ENCODE measurements at regions not wholly inside any gene's neighbourhood (a gene's known extent, or its start where the extent isn't known, plus 50 kb on each side); places are given as distances from the start of the nearest gene placed in this dataset.

GRCh38 chr4:53832549-53832948, 231.9 kb downstream of the CHIC2 start:
- intact Hi-C loops (cut with micrococcal nuclease): no loop called here
- H3K9me3 ChIP-seq (replicated peaks): peaks cover 35% of the 10 kb centered on the region
- TF ChIP-seq CTCF (IDR thresholded peaks at IDR 0.05; ENCODE audit: borderline replicate concordance): no peak
- no peak for DNase-seq
- H3K27ac ChIP-seq (replicated peaks): no peak overlapping the region
- H3K36me3 ChIP-seq: no peaks in the 10 kb centered on the region
- no peaks in the 10 kb centered on the region for H3K27me3 ChIP-seq (ENCODE audit: low read depth)
- H3K4me3 ChIP-seq: no peak overlapping the region
- H3K4me1 ChIP-seq: no peaks in the 10 kb centered on the region

- Histone ChIP-seq H3K4me1 (no peaks in the 10 kb centered on the region), H3K9me3 (replicated peaks) (peaks cover 36% of the 10 kb centered on the region), H3K27ac (replicated peaks) (no peak overlapping the region), H3K4me3 (no peak overlapping the region), H3K27me3 (ENCODE audit: low read depth) (no peaks in the 10 kb centered on the region), H3K36me3 (no peaks in the 10 kb centered on the region)
- TF ChIP-seq CTCF (IDR thresholded peaks at IDR 0.05; ENCODE audit: borderline replicate concordance): no peak
- intact Hi-C loops (cut with micrococcal nuclease): no loop called here
- no peak for DNase-seq
Observed at GRCh38 chr4:53830511-53830910, 233.9 kb downstream of the CHIC2 start.

- no peak for TF ChIP-seq CTCF (IDR thresholded peaks at IDR 0.05; ENCODE audit: borderline replicate concordance)
- Histone ChIP-seq H3K4me1 (no peaks in the 10 kb centered on the region), H3K36me3 (no peaks in the 10 kb centered on the region), H3K27me3 (ENCODE audit: low read depth) (no peaks in the 10 kb centered on the region), H3K4me3 (no peak overlapping the region), H3K9me3 (replicated peaks) (peaks cover 4% of the 10 kb centered on the region), H3K27ac (replicated peaks) (no peak overlapping the region)
- DNase-seq: no peak
- intact Hi-C loops (cut with micrococcal nuclease): no loop called here
Observed at GRCh38 chr4:53821179-53821851, 230.0 kb upstream of the LNX1 start.

GRCh38 chr4:53818104-53818503, 226.8 kb upstream of the LNX1 start:
- Histone ChIP-seq H3K27me3 (ENCODE audit: low read depth) (peaks cover 7% of the 10 kb centered on the region), H3K4me3 (no peak overlapping the region), H3K36me3 (no peaks in the 10 kb centered on the region), H3K4me1 (no peaks in the 10 kb centered on the region), H3K27ac (replicated peaks) (no peak overlapping the region), H3K9me3 (replicated peaks) (no peaks in the 10 kb centered on the region)
- intact Hi-C loops (cut with micrococcal nuclease): no loop called here
- no peak for TF ChIP-seq CTCF (IDR thresholded peaks at IDR 0.05; ENCODE audit: borderline replicate concordance)
- no peak for DNase-seq

- Histone ChIP-seq H3K4me1 (no peaks in the 10 kb centered on the region), H3K27me3 (ENCODE audit: low read depth) (peaks cover 7% of the 10 kb centered on the region), H3K27ac (replicated peaks) (no peak overlapping the region), H3K9me3 (replicated peaks) (no peaks in the 10 kb centered on the region), H3K4me3 (no peak overlapping the region), H3K36me3 (no peaks in the 10 kb centered on the region)
- TF ChIP-seq CTCF (IDR thresholded peaks at IDR 0.05; ENCODE audit: borderline replicate concordance): no peak
- no peak for DNase-seq
- intact Hi-C loops (cut with micrococcal nuclease): no loop called here
Observed at GRCh38 chr4:53816561-53816960, 225.3 kb upstream of the LNX1 start.
